Liver (tissue), 3 donors: ENCODE measurements at regions not wholly inside any gene's neighbourhood (a gene's known extent, or its start where the extent isn't known, plus 50 kb on each side); places are given as distances from the start of the nearest gene placed in this dataset.

Experiments
- ATF3 ChIP-seq: IDR thresholded peaks from 2 replicates; pipeline ENCODE4 v1.6.1; 2016; ENCODE audit warnings: antibody characterized with exemption
- CTCF ChIP-seq: fragments of 150-350 bp; IDR thresholded peaks from 2 replicates; pipeline ENCODE4 v1.5.1; 2017; ENCODE audit warnings: improper control_type of control experiment, low read depth, low read length; ENCODE audit not compliant: missing input control
- EGR1 ChIP-seq, 2 donors: IDR thresholded peaks; 2 replicates each; pipeline ENCODE4 v1.6.1; 2016 to 2018; ENCODE audit warnings: antibody characterized with exemption in 2 of 2, low read depth in 2 of 2
- FOXA1 ChIP-seq: IDR thresholded peaks from 2 replicates; pipeline ENCODE4 v1.6.1; 2016; ENCODE audit warnings: antibody characterized with exemption
- GABPA ChIP-seq, 2 donors: IDR thresholded peaks in 1 of 2; conservative IDR thresholded peaks in 1 of 2; 2 replicates each; pipeline ENCODE4 v1.6.1; 2016; ENCODE audit warnings: antibody characterized with exemption in 2 of 2, mild to moderate bottlenecking in 1 of 2, moderate library complexity in 1 of 2
- HNF4A ChIP-seq, 2 donors: conservative IDR thresholded peaks; 2 replicates each; pipeline ENCODE4 v1.6.1; 2016; ENCODE audit warnings: antibody characterized with exemption in 2 of 2, mild to moderate bottlenecking in 2 of 2
- JUND ChIP-seq, 2 donors: IDR thresholded peaks; 2 replicates each; pipeline ENCODE4 v1.6.1; 2016; ENCODE audit warnings: antibody characterized with exemption in 2 of 2
- MAX ChIP-seq: IDR thresholded peaks from 2 replicates; pipeline ENCODE4 v1.6.1; 2016; ENCODE audit warnings: antibody characterized with exemption
- NR2F2 ChIP-seq: IDR thresholded peaks from 2 replicates; pipeline ENCODE4 v1.6.1; 2016; ENCODE audit warnings: antibody characterized with exemption
- REST ChIP-seq: IDR thresholded peaks from 2 replicates; pipeline ENCODE4 v1.6.1; 2016; ENCODE audit warnings: antibody characterized with exemption, mild to moderate bottlenecking
- RXRA ChIP-seq, 2 donors: IDR thresholded peaks; 2 replicates each; pipeline ENCODE4 v1.6.1; 2017 to 2018; ENCODE audit warnings: antibody characterized with exemption in 2 of 2, mild to moderate bottlenecking in 1 of 2
- SP1 ChIP-seq: IDR thresholded peaks from 2 replicates; pipeline ENCODE4 v1.6.1; 2018; ENCODE audit warnings: antibody characterized with exemption, mild to moderate bottlenecking
- TAF1 ChIP-seq: conservative IDR thresholded peaks from 2 replicates; pipeline ENCODE4 v1.6.1; 2016; ENCODE audit warnings: antibody characterized with exemption, mild to moderate bottlenecking
- YY1 ChIP-seq: IDR thresholded peaks from 2 replicates; pipeline ENCODE4 v1.6.1; 2016; ENCODE audit warnings: antibody characterized with exemption, mild to moderate bottlenecking
- donor health status: healthy.
- donor health status: healthy.

- TF ChIP-seq YY1 (no peak), GABPA (IDR thresholded peaks at IDR 0.05 in 1 of 2, conservative IDR thresholded peaks at IDR 0.05 in 1 of 2) (no peak), ATF3 (no peak), SP1 (no peak), JUND (IDR thresholded peaks at IDR 0.05) (no peak), CTCF (no peak), TAF1 (no peak), MAX (no peak), RXRA (IDR thresholded peaks at IDR 0.05) (no peak), REST (no peak), FOXA1 (no peak), NR2F2 (no peak), EGR1 (IDR thresholded peaks at IDR 0.05; ENCODE audit: low read depth in 2 of 2) (no peak), HNF4A (conservative IDR thresholded peaks at IDR 0.05) (no peak)
Measured at GRCh38 chrX:113353134-113353533, 512.5 kb upstream of the AMOT start.
